Esophagus muscularis mucosa (tissue), 4 donors: ENCODE measurements at regions not wholly inside any gene's neighbourhood (a gene's known extent, or its start where the extent isn't known, plus 50 kb on each side); places are given as distances from the start of the nearest gene placed in this dataset.

Experiments
- CTCF ChIP-seq, 3 experiments: fragments of 200-600 bp in 2 of 3; fragments of 450-650 bp in 1 of 3; sonication (generic) in 2 of 3; IDR thresholded peaks; one replicate each; pipeline ENCODE4 v1.5.1; 2017 to 2019; ENCODE audit warnings: antibody characterized with exemption in 3 of 3, mild to moderate bottlenecking in 2 of 3, moderate library complexity in 1 of 3
- EP300 ChIP-seq: sonication (generic); formaldehyde crosslinking; IDR thresholded peaks from one replicate; pipeline ENCODE4 v1.6.1; 2017; ENCODE audit warnings: antibody characterized with exemption
- POLR2A ChIP-seq: fragments of 450-650 bp; IDR thresholded peaks from one replicate; pipeline ENCODE4 v1.6.1; 2017; ENCODE audit warnings: antibody characterized with exemption, moderate library complexity, mild to moderate bottlenecking, low read depth
- POLR2AphosphoS5 ChIP-seq, 2 donors: sonication (generic); formaldehyde crosslinking; IDR thresholded peaks; one replicate each; pipeline ENCODE4 v1.6.1; 2017; ENCODE audit warnings: antibody characterized with exemption in 2 of 2

DNA sequence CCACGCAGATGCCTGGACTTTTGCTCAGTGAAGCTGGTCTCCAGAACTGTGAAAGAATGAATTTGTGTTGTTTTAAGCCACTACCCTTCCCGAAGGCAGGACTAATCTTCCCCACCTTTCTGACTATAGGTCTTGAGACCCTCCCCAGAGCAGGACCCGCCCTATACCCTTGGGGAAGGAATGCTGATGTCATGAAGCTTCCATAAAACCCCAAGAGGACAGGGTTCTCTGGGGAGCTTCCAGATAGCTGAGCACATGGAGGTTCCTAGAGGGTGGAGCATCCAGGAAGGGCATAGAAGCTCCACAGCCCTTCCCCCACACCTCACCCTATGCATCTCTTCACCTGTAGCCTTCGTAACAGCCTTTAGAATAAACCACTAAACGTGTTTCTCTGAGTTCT lies 287.8 kb downstream of the SOX9 start:
- TF ChIP-seq CTCF (IDR thresholded peaks at IDR 0.05), result no peak
- TF ChIP-seq POLR2AphosphoS5 (IDR thresholded peaks at IDR 0.05), result no peak
- no peak for TF ChIP-seq EP300
- TF ChIP-seq POLR2A, result no peak
